Uterus (tissue), 2 donors: ENCODE measurements at regions not wholly inside any gene's neighbourhood (a gene's known extent, or its start where the extent isn't known, plus 50 kb on each side); places are given as distances from the start of the nearest gene placed in this dataset.

ENCODE experiments used
- POLR2A ChIP-seq, 2 donors: fragments of 450-650 bp; IDR thresholded peaks; one replicate each; pipeline ENCODE4 v1.6.1; 2016; ENCODE audit warnings: antibody characterized with exemption in 2 of 2, mild to moderate bottlenecking in 1 of 2, moderate library complexity in 1 of 2
- TF ChIP-seq, protein P1 (sequence below), 4 experiments: fragments of 200-600 bp in 2 of 4; fragments of 450-650 bp in 2 of 4; sonication (generic) in 2 of 4; IDR thresholded peaks; one replicate each; pipeline ENCODE4 v1.5.1; 2016 to 2019; ENCODE audit warnings: antibody characterized with exemption in 4 of 4, mild to moderate bottlenecking in 2 of 4, moderate library complexity in 1 of 4

DNA sequence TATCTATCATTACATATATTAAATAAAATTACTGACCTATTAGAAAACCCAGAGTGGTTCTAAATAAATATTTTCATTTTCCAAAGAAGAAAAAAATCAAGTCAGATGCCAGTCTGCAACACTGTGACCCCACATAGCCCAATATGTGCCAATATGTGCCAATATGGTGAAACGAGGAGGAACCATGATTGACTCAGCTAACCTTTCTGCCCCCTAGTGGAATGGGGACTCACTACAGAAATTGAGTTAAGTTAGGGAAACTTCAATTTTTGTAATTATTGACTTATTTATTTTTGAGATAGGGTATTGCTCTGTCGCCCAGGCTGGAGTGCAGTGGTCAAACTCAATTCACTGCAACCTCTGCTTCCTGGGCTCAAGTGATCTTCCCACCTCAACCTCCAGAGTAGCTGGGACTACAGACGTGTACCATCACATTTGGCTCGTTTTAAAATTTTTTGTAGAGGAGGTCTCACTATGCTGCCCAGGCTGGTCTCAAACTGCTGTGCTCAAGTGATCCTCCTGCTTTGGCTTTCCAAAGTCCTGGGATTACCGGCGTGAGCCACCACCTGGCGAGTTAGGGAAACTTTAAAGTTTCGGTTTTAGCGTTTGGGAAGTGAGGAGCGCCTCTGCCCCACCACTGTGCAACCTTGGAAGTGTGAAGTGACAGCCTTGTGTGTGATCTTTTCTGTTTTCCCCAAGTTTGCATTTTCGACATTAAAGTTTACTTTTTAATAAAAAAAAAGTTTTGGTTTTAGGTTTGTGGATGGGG, 116.8 kb upstream of the SHISA3 start:
- TF ChIP-seq, protein P1, sequence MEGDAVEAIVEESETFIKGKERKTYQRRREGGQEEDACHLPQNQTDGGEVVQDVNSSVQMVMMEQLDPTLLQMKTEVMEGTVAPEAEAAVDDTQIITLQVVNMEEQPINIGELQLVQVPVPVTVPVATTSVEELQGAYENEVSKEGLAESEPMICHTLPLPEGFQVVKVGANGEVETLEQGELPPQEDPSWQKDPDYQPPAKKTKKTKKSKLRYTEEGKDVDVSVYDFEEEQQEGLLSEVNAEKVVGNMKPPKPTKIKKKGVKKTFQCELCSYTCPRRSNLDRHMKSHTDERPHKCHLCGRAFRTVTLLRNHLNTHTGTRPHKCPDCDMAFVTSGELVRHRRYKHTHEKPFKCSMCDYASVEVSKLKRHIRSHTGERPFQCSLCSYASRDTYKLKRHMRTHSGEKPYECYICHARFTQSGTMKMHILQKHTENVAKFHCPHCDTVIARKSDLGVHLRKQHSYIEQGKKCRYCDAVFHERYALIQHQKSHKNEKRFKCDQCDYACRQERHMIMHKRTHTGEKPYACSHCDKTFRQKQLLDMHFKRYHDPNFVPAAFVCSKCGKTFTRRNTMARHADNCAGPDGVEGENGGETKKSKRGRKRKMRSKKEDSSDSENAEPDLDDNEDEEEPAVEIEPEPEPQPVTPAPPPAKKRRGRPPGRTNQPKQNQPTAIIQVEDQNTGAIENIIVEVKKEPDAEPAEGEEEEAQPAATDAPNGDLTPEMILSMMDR (IDR thresholded peaks at IDR 0.05), result peak in 3 of 4 experiments; percentile 9 to 16 (median 13)
- no peak for TF ChIP-seq POLR2A (IDR thresholded peaks at IDR 0.05)
